ENCODE measurements at regions not wholly inside any gene's neighbourhood (a gene's known extent, or its start where the extent isn't known, plus 50 kb on each side); places are given as distances from the start of the nearest gene placed in this dataset.

GRCh38 chr3:26292780-26293179, 329.8 kb upstream of the LRRC3B start:
- H3K79me2 ChIP-seq (ENCODE audit: control insufficient read depth in 1 of 2, insufficient read depth in 2 of 2, low read length in 2 of 2) = no peaks in the 10 kb centered on the region
- H2BK15ac ChIP-seq (ENCODE audit: low read length) = no peak overlapping the region
- no peak overlapping the region for H2BK20ac ChIP-seq (ENCODE audit: low read length)
- DNase-seq (ENCODE audit: low read depth in 1 of 2, low spot score in 2 of 2) = no peak
- H3K9ac ChIP-seq (replicated peaks in 1 of 4; ENCODE audit: extremely low read depth in 1 of 4, low read depth in 3 of 4, low read length in 3 of 4) = no peak overlapping the region
- no peaks in the 10 kb centered on the region for H3K23me2 ChIP-seq (ENCODE audit: low read depth, low read length)
- H3K14ac ChIP-seq (ENCODE audit: insufficient read length) = no peak overlapping the region
- no peak for FAIRE-seq
- ChIA-PET CTCF (ENCODE audit: partially characterized antibody) (interaction anchor here (1.0 kb wide), 1 partner anchor 13 kb away, joined by 3 read pairs; no protein-coding TSS in a partner anchor), POLR2A (ENCODE audit: partially characterized antibody) (no interaction called here)
- H3K4me2 ChIP-seq (ENCODE audit: insufficient read depth in 1 of 2, low read depth in 2 of 2, low read length in 2 of 2) = no peak overlapping the region
- H3K23ac ChIP-seq (ENCODE audit: insufficient read length) = no peak overlapping the region
- no peak overlapping the region for H2AFZ ChIP-seq (ENCODE audit: low read length)
- H3K4me3 ChIP-seq (ENCODE audit: extremely low read depth in 1 of 4, insufficient read depth in 2 of 4, low read depth in 3 of 4, low read length in 4 of 4) = no peak overlapping the region
- no peak overlapping the region for H2BK12ac ChIP-seq (ENCODE audit: low read depth, low read length)
- H2AK5ac ChIP-seq (ENCODE audit: low read depth, low read length) = no peak overlapping the region
- H3K27ac ChIP-seq (ENCODE audit: low read depth, low read length) = no peak overlapping the region
- TF ChIP-seq BCL11A (IDR thresholded peaks at IDR 0.05; ENCODE audit: low read depth in 2 of 2, low read length in 2 of 2) = no peak
- TF ChIP-seq POU5F1 (IDR thresholded peaks at IDR 0.05; ENCODE audit: low read depth, low read length) = no peak
- no peak for TF ChIP-seq JUND (IDR thresholded peaks at IDR 0.05; ENCODE audit: low read length)
- no peak for TF ChIP-seq SRF (IDR thresholded peaks at IDR 0.05; ENCODE audit: low read depth, low read length)
- TF ChIP-seq RAD21 (IDR thresholded peaks at IDR 0.05 in 1 of 2, conservative IDR thresholded peaks at IDR 0.05 in 1 of 2; ENCODE audit: low read depth in 2 of 2, low read length in 2 of 2) = no peak
- TF ChIP-seq ATF3 (IDR thresholded peaks at IDR 0.05; ENCODE audit: insufficient read depth, low read depth, low read length) = no peak
- TF ChIP-seq FOSL1 (IDR thresholded peaks at IDR 0.05; ENCODE audit: insufficient read depth, low read depth, low read length) = no peak
- TF ChIP-seq CREB1 (IDR thresholded peaks at IDR 0.05) = no peak
- no peak for TF ChIP-seq MAFK (IDR thresholded peaks at IDR 0.05; ENCODE audit: low read depth, low read length)
- H2BK5ac ChIP-seq (ENCODE audit: low read depth, low read length) = no peak overlapping the region
- H3K56ac ChIP-seq (replicated peaks; ENCODE audit: insufficient read length, low read depth, low read length) = no peak overlapping the region
- H3K4me1 ChIP-seq (replicated peaks in 1 of 4; ENCODE audit: control insufficient read depth in 3 of 4, insufficient read depth in 4 of 4, low read length in 3 of 4) = no peaks in the 10 kb centered on the region
- no peak overlapping the region for H2BK120ac ChIP-seq (replicated peaks; ENCODE audit: low read depth, low read length)
- H4K8ac ChIP-seq (ENCODE audit: extremely low read depth, insufficient read depth, low read length) = no peak overlapping the region
- WGBS, 2 experiments (ENCODE audit: extremely low coverage in 1 of 2, insufficient coverage in 1 of 2, insufficient read length in 1 of 2, insufficient replicate concordance in 2 of 2, low coverage in 1 of 2, low lambda C conversion rate in 2 of 2, missing lambda C conversion rate in 1 of 2) = 92% methylated on average over 1 of the region's 1 CpG; no CpG with 5 or more reads in 1 of the 2 experiments
- H3K36me3 ChIP-seq (ENCODE audit: control insufficient read depth in 2 of 4, insufficient read depth in 4 of 4, low read length in 3 of 4) = no peaks in the 10 kb centered on the region
- H3K9me3 ChIP-seq (ENCODE audit: insufficient read depth in 2 of 2, low read depth in 1 of 2, low read length in 1 of 2) = no peaks in the 10 kb centered on the region
- H3K18ac ChIP-seq (ENCODE audit: extremely low read depth, low read length) = no peak overlapping the region
- H3K27me3 ChIP-seq (replicated peaks in 1 of 4; ENCODE audit: control insufficient read depth in 3 of 4, extremely low read depth in 1 of 4, insufficient read depth in 3 of 4, low read length in 3 of 4) = no peaks in the 10 kb centered on the region
- H4K5ac ChIP-seq (ENCODE audit: insufficient read length, low read depth, low read length) = no peak overlapping the region
- H3K4ac ChIP-seq (replicated peaks; ENCODE audit: insufficient read length, low read depth, low read length) = no peak overlapping the region
- H4K20me1 ChIP-seq (replicated peaks in 1 of 2; ENCODE audit: control insufficient read depth in 1 of 2, insufficient read depth in 2 of 2, low read length in 2 of 2) = no peaks in the 10 kb centered on the region
- no peaks in the 10 kb centered on the region for H3K79me1 ChIP-seq (ENCODE audit: low read depth, low read length)
- no peak overlapping the region for H4K91ac ChIP-seq (replicated peaks; ENCODE audit: insufficient read length, low read length)
